Astrocyte of the cerebellum (primary cell): ENCODE measurements at regions not wholly inside any gene's neighbourhood (a gene's known extent, or its start where the extent isn't known, plus 50 kb on each side); places are given as distances from the start of the nearest gene placed in this dataset.

Experiments used
- DNase-seq: peaks from one replicate; pipeline ENCODE4 v3.0.0-alpha.2; 2011; ENCODE audit warnings: low read depth
- H3K4me3 ChIP-seq: 2 replicates; pipeline ENCODE4 v1.5.1; 2011; ENCODE audit warnings: mild to moderate bottlenecking, low read depth, low read length, moderate library complexity
- CTCF ChIP-seq: IDR thresholded peaks from 2 replicates; pipeline ENCODE4 v1.5.1; 2012; ENCODE audit warnings: low read length, low read depth, moderate library complexity, mild to moderate bottlenecking; ENCODE audit errors: missing control alignments
- in situ Hi-C: cut with HindIII; loops from 2 replicates; pipeline ENCODE4 v1.10.0; 2017; ENCODE audit warnings: low sequenced_read_pairs

- DNase-seq: no peak
- in situ Hi-C loops: no loop called here
- no peak overlapping the region for H3K4me3 ChIP-seq
- TF ChIP-seq CTCF: no peak
These were observed 723.2 kb downstream of the TLE4 start for GRCh38 chr9:80294955-80295354.

- no peak for DNase-seq
- no peak overlapping the region for H3K4me3 ChIP-seq
- no peak for TF ChIP-seq CTCF
- in situ Hi-C loops: no loop called here
These were observed 722.6 kb downstream of the TLE4 start for GRCh38 chr9:80294318-80294717.

GRCh38 chr9:80292231-80292630, 720.5 kb downstream of the TLE4 start:
- in situ Hi-C loops: no loop called here
- TF ChIP-seq CTCF: no peak
- no peak for DNase-seq
- no peak overlapping the region for H3K4me3 ChIP-seq

- peak; percentile 38 for TF ChIP-seq CTCF
- H3K4me3 ChIP-seq: no peak overlapping the region
- DNase-seq: peak; percentile 16
- in situ Hi-C loops: no loop called here
These were observed 713.6 kb downstream of the TLE4 start for GRCh38 chr9:80285326-80285725.

- H3K4me3 ChIP-seq: no peak overlapping the region
- no peak for TF ChIP-seq CTCF
- in situ Hi-C loops: no loop called here
- DNase-seq: no peak
These were observed 711.0 kb downstream of the TLE4 start for GRCh38 chr9:80282766-80283165.

- in situ Hi-C loops: no loop called here
- H3K4me3 ChIP-seq: no peak overlapping the region
- DNase-seq: no peak
- TF ChIP-seq CTCF: no peak
These were observed 687.3 kb downstream of the TLE4 start for GRCh38 chr9:80259079-80259478.

- in situ Hi-C loops: no loop called here
- H3K4me3 ChIP-seq: no peak overlapping the region
- DNase-seq: no peak
- no peak for TF ChIP-seq CTCF
These were observed 680.0 kb downstream of the TLE4 start for GRCh38 chr9:80251778-80252177.
